Adrenal gland (tissue), 9 donors: ENCODE measurements at regions not wholly inside any gene's neighbourhood (a gene's known extent, or its start where the extent isn't known, plus 50 kb on each side); places are given as distances from the start of the nearest gene placed in this dataset.

Source experiments
- DNase-seq, 7 donors: peaks; one replicate each; pipeline ENCODE4 v3.0.0-alpha.2; 2019 to 2020
- H3K27ac ChIP-seq, 5 donors: fragments of 200-600 bp; sonication (generic) in 4 of 5; 1 replicate in 3 of 5; 2 replicates in 2 of 5; pipeline versions ENCODE4 v1.5.1 to v1.8.0; 2016 to 2020; ENCODE audit warnings: mild to moderate bottlenecking in 1 of 5
- H3K27me3 ChIP-seq: fragments of 200-600 bp; 2 replicates; pipeline ENCODE4 v1.8.0; 2021
- H3K36me3 ChIP-seq, 2 donors: fragments of 200-600 bp; replicated peaks in 1 of 2; 1 replicate in 1 of 2; 2 replicates in 1 of 2; pipeline versions ENCODE4 v1.5.1 to v1.8.0; 2018 to 2022
- H3K4me1 ChIP-seq, 2 donors: fragments of 200-600 bp; replicated peaks in 1 of 2; 1 replicate in 1 of 2; 2 replicates in 1 of 2; pipeline versions ENCODE4 v1.5.1 to v1.8.0; 2018 to 2021
- H3K4me3 ChIP-seq, 4 donors: fragments of 200-600 bp; sonication (generic) in 3 of 4; one replicate each; pipeline ENCODE4 v1.5.1; 2016 to 2018
- H3K9me3 ChIP-seq, 3 donors: fragments of 200-600 bp; sonication (generic) in 1 of 3; replicated peaks in 1 of 3; 1 replicate in 2 of 3; 2 replicates in 1 of 3; pipeline versions ENCODE4 v1.5.1 to v1.8.0; 2016 to 2021
- CTCF ChIP-seq, 6 experiments: fragments of 450-650 bp in 4 of 6; fragments of 200-600 bp in 2 of 6; sonication (generic) in 1 of 6; IDR thresholded peaks; 1 replicate in 5 of 6; 2 replicates in 1 of 6; pipeline versions ENCODE4 v1.5.1 to v1.8.0; 2016 to 2021; ENCODE audit warnings: antibody characterized with exemption in 6 of 6, mild to moderate bottlenecking in 2 of 6, moderate library complexity in 1 of 6
- POLR2A ChIP-seq, 2 donors: fragments of 450-650 bp; IDR thresholded peaks; one replicate each; pipeline ENCODE4 v1.6.1; 2017; ENCODE audit warnings: antibody characterized with exemption in 2 of 2, mild to moderate bottlenecking in 2 of 2, moderate library complexity in 1 of 2
- WGBS, 4 donors: extraction: QIAGEN DNeasy Blood & Tissue Kit in 2 of 4; methylation state at CpG; one replicate each; pipeline versions ENCODE4 v1.1.5 to v1.1.7; 2013 to 2017; 5-methylcytosine and 5-hydroxymethylcytosine counted together
- intact Hi-C, 2 donors: fragments of 100-400 bp; cut with DNase I; formaldehyde crosslinking; loops; one replicate each; pipeline versions ENCODE4 v1.14.1 to v1.15.0; 2022 to 2023
- donor health status: healthy with polysubstance abuse.
- donor health status: Bipolar disorder and iron deficiency.
- donor health status: DM: yes; HTN: yes; CAD: no.
- donor health status: DM: no; HTN: no; CAD: no.
- donor health status: DM: no; HTN: no; CAD: no.

GRCh38 chr6:81623106-81623759, 129.2 kb downstream of the TENT5A start:
- Histone ChIP-seq H3K4me1 (no peaks in the 10 kb centered on the region), H3K4me3 (no peak overlapping the region), H3K27me3 (no peaks in the 10 kb centered on the region), H3K36me3 (no peaks in the 10 kb centered on the region), H3K9me3 (no peaks in the 10 kb centered on the region), H3K27ac (no peak overlapping the region)
- TF ChIP-seq POLR2A (IDR thresholded peaks at IDR 0.05) (no peak), CTCF (IDR thresholded peaks at IDR 0.05) (no peak)
- intact Hi-C loops: no loop called here
- DNase-seq: no peak

- Histone ChIP-seq H3K36me3 (no peaks in the 10 kb centered on the region), H3K27me3 (no peaks in the 10 kb centered on the region), H3K9me3 (no peaks in the 10 kb centered on the region), H3K4me1 (no peaks in the 10 kb centered on the region), H3K4me3 (no peak overlapping the region), H3K27ac (no peak overlapping the region)
- no peak for TF ChIP-seq POLR2A (IDR thresholded peaks at IDR 0.05)
- no peak for TF ChIP-seq CTCF (IDR thresholded peaks at IDR 0.05)
- no peak for DNase-seq
- WGBS, 4 donors: 66 to 84% (median 75%) methylated on average over 2 of the region's 2 CpGs
- intact Hi-C loops: no loop called here
These were observed 130.6 kb downstream of the TENT5A start for GRCh38 chr6:81621816-81622395.

GRCh38 chr6:81614292-81614691, 138.2 kb downstream of the TENT5A start:
- Histone ChIP-seq H3K36me3 (no peaks in the 10 kb centered on the region), H3K27me3 (no peaks in the 10 kb centered on the region), H3K4me1 (no peaks in the 10 kb centered on the region), H3K4me3 (no peak overlapping the region), H3K27ac (no peak overlapping the region), H3K9me3 (no peaks in the 10 kb centered on the region)
- no peak for DNase-seq
- TF ChIP-seq POLR2A (IDR thresholded peaks at IDR 0.05): no peak
- TF ChIP-seq CTCF (IDR thresholded peaks at IDR 0.05): no peak
- intact Hi-C loops: no loop called here
- 13 to 35% (median 22%) methylated on average over 1 of the region's 1 CpG for WGBS, 4 donors

GRCh38 chr6:81613606-81614005, 138.9 kb downstream of the TENT5A start:
- DNase-seq: no peak
- Histone ChIP-seq H3K4me3 (no peak overlapping the region), H3K27me3 (no peaks in the 10 kb centered on the region), H3K27ac (no peak overlapping the region), H3K9me3 (no peaks in the 10 kb centered on the region), H3K36me3 (no peaks in the 10 kb centered on the region), H3K4me1 (no peaks in the 10 kb centered on the region)
- 47 to 58% (median 55%) methylated on average over 1 of the region's 1 CpG for WGBS, 4 donors
- intact Hi-C loops: no loop called here
- no peak for TF ChIP-seq CTCF (IDR thresholded peaks at IDR 0.05)
- TF ChIP-seq POLR2A (IDR thresholded peaks at IDR 0.05): no peak
